HG03354 (cell line): ENCODE measurements at regions not wholly inside any gene's neighbourhood (a gene's known extent, or its start where the extent isn't known, plus 50 kb on each side); places are given as distances from the start of the nearest gene placed in this dataset.
"Not testable (repeated sequence)": the region's sequence is repeated elsewhere in the genome, so short reads cannot be mapped to it uniquely, and the experiment has no call there.

Source experiments
- ATAC-seq: cut with Tn5 transposase; IDR thresholded peaks from one replicate; pipeline ENCODE4 v1.9.1; 2021; ENCODE audit warnings: mild to moderate bottlenecking; ENCODE audit not compliant: unreplicated experiment, poor library complexity, severe bottlenecking

- no peak for ATAC-seq
Observed at GRCh38 chr20:43837856-43838702, 76.6 kb upstream of the TOX2 start.

GRCh38 chr20:43836790-43837189 is 77.9 kb upstream of the TOX2 start:
- ATAC-seq = no peak

GRCh38 chr20:43835944-43836508 is 78.6 kb upstream of the TOX2 start:
- no peak for ATAC-seq

GRCh38 chr20:43833511-43834395 is 80.9 kb upstream of the TOX2 start:
- no peak for ATAC-seq

- no peak for ATAC-seq
Observed at GRCh38 chr20:43832961-43833360, 81.7 kb upstream of the TOX2 start.

- ATAC-seq = no peak
Observed at GRCh38 chr20:43832096-43832816, 82.4 kb upstream of the TOX2 start.

- ATAC-seq = no peak
Observed at GRCh38 chr20:43831481-43832065, 83.1 kb upstream of the TOX2 start.

GRCh38 chr20:43830883-43831282 is 83.8 kb upstream of the TOX2 start:
- no peak for ATAC-seq

GRCh38 chr20:43829951-43830690 is 84.5 kb upstream of the TOX2 start:
- ATAC-seq = no peak

- no peak for ATAC-seq
Observed at GRCh38 chr20:43827940-43828562, 86.6 kb upstream of the TOX2 start.

- not testable (repeated sequence) for ATAC-seq
Observed at GRCh38 chr20:43826943-43827342, 87.7 kb upstream of the TOX2 start.

- no peak for ATAC-seq
Observed at GRCh38 chr20:43825581-43825980, 89.1 kb upstream of the TOX2 start.

- no peak for ATAC-seq
Observed at GRCh38 chr20:43825051-43825402, 89.6 kb upstream of the TOX2 start.

- no peak for ATAC-seq
Observed at GRCh38 chr20:43824309-43825050, 90.2 kb upstream of the TOX2 start.

GRCh38 chr20:43821795-43822194 is 92.9 kb upstream of the TOX2 start:
- no peak for ATAC-seq

GRCh38 chr20:43820731-43821330 is 93.8 kb upstream of the TOX2 start:
- ATAC-seq = no peak

GRCh38 chr20:43812216-43812615 is 85.4 kb upstream of the GTSF1L start:
- no peak for ATAC-seq
